CD14-positive monocyte (primary cell): ENCODE measurements at regions not wholly inside any gene's neighbourhood (a gene's known extent, or its start where the extent isn't known, plus 50 kb on each side); places are given as distances from the start of the nearest gene placed in this dataset.

Experiments used
- DNase-seq, 3 donors: peaks; one replicate each; pipeline ENCODE4 v3.0.0-alpha.2; 2011 to 2022
- H2AFZ ChIP-seq: 2 replicates; pipeline ENCODE4 v1.6.0; 2012; ENCODE audit warnings: mild to moderate bottlenecking, low read depth, low read length, inconsistent platforms; ENCODE audit not compliant: insufficient read depth, poor library complexity, severe bottlenecking
- H3K27ac ChIP-seq, 2 donors: 1 replicate in 1 of 2; 2 replicates in 1 of 2; pipeline ENCODE4 v1.5.1; 2012 to 2013; ENCODE audit warnings: low read length in 2 of 2, control low read depth in 1 of 2, inconsistent platforms in 1 of 2, low read depth in 1 of 2, mild to moderate bottlenecking in 1 of 2
- H3K27me3 ChIP-seq, 2 donors: one replicate each; pipeline versions ENCODE4 v1.6.0 to v1.6.1; 2011 to 2013; ENCODE audit warnings: low read length in 2 of 2; ENCODE audit not compliant: control insufficient read depth in 2 of 2, insufficient read depth in 2 of 2
- H3K36me3 ChIP-seq, 2 donors: replicated peaks in 1 of 2; 1 replicate in 1 of 2; 2 replicates in 1 of 2; pipeline versions ENCODE4 v1.5.1 to v1.6.1; 2012 to 2013; ENCODE audit warnings: low read length in 2 of 2, control low read depth in 1 of 2, inconsistent platforms in 1 of 2, mild to moderate bottlenecking in 1 of 2; ENCODE audit not compliant: insufficient read depth in 2 of 2, control insufficient read depth in 1 of 2
- H3K4me1 ChIP-seq, 2 donors: 1 replicate in 1 of 2; 2 replicates in 1 of 2; pipeline versions ENCODE4 v1.5.1 to v1.6.1; 2012 to 2013; ENCODE audit warnings: low read length in 2 of 2, control low read depth in 1 of 2, inconsistent platforms in 1 of 2, mild to moderate bottlenecking in 1 of 2, moderate library complexity in 1 of 2; ENCODE audit not compliant: insufficient read depth in 2 of 2, control insufficient read depth in 1 of 2
- H3K4me2 ChIP-seq: replicated peaks from 2 replicates; pipeline ENCODE3; 2012; ENCODE audit warnings: low read length, moderate library complexity, mild to moderate bottlenecking; ENCODE audit not compliant: poor library complexity, severe bottlenecking; ENCODE audit errors: extremely low read depth
- H3K4me3 ChIP-seq, 3 experiments: fragments of 200-600 bp in 1 of 3; sonication (generic) in 1 of 3; replicated peaks in 1 of 3; 1 replicate in 2 of 3; 2 replicates in 1 of 3; pipeline ENCODE4 v1.5.1; 2011 to 2013; ENCODE audit warnings: low read length in 3 of 3, mild to moderate bottlenecking in 3 of 3, control low read depth in 2 of 3, low read depth in 2 of 3, inconsistent platforms in 1 of 3, moderate library complexity in 1 of 3
- H3K79me2 ChIP-seq: 2 replicates; pipeline ENCODE4 v1.6.0; 2012; ENCODE audit warnings: mild to moderate bottlenecking, control low read depth, inconsistent platforms, low read length, moderate library complexity; ENCODE audit not compliant: insufficient read depth
- H3K9ac ChIP-seq: 2 replicates; pipeline ENCODE4 v1.6.0; 2017; ENCODE audit warnings: low read length, mild to moderate bottlenecking; ENCODE audit not compliant: insufficient read depth, poor library complexity, severe bottlenecking
- H3K9me3 ChIP-seq, 2 donors: replicated peaks in 1 of 2; 1 replicate in 1 of 2; 2 replicates in 1 of 2; pipeline versions ENCODE4 v1.5.1 to v1.6.1; 2012 to 2013; ENCODE audit warnings: low read length in 2 of 2, control low read depth in 1 of 2; ENCODE audit not compliant: control insufficient read depth in 1 of 2, insufficient read depth in 1 of 2
- H4K20me1 ChIP-seq: 2 replicates; pipeline ENCODE4 v1.6.0; 2012; ENCODE audit warnings: mild to moderate bottlenecking, low read length, control low read depth, moderate library complexity; ENCODE audit not compliant: insufficient read depth
- H3K27ac Mint-ChIP-seq, 7 donors: one replicate each; pipeline ENCODE4 v1.8.0; 2020; ENCODE audit warnings: mild to moderate bottlenecking in 7 of 7, mixed read lengths in 7 of 7, moderate library complexity in 6 of 7, inconsistent platforms in 2 of 7
- H3K27me3 Mint-ChIP-seq, 3 donors: one replicate each; pipeline ENCODE4 v1.8.0; 2021 to 2022; ENCODE audit warnings: low read depth in 3 of 3, mild to moderate bottlenecking in 3 of 3, mixed read lengths in 3 of 3, moderate library complexity in 3 of 3, inconsistent platforms in 1 of 3
- H3K36me3 Mint-ChIP-seq, 2 donors: one replicate each; pipeline ENCODE4 v1.8.0; 2020; ENCODE audit warnings: mixed read lengths in 2 of 2, inconsistent platforms in 1 of 2, mild to moderate bottlenecking in 1 of 2
- H3K4me1 Mint-ChIP-seq: one replicate; pipeline ENCODE4 v1.8.0; 2020; ENCODE audit warnings: mild to moderate bottlenecking, mixed read lengths
- H3K4me3 Mint-ChIP-seq, 2 donors: one replicate each; pipeline ENCODE4 v1.8.0; 2020; ENCODE audit warnings: mild to moderate bottlenecking in 2 of 2, mixed read lengths in 2 of 2, moderate library complexity in 1 of 2
- H3K9me3 Mint-ChIP-seq, 7 donors: one replicate each; pipeline ENCODE4 v1.8.0; 2020 to 2022; ENCODE audit warnings: mixed read lengths in 7 of 7, mild to moderate bottlenecking in 6 of 7, moderate library complexity in 6 of 7, inconsistent platforms in 2 of 7
- CTCF ChIP-seq: fragments of 200-600 bp; IDR thresholded peaks from one replicate; pipeline ENCODE4 v1.8.0; 2022; ENCODE audit warnings: antibody characterized with exemption, mild to moderate bottlenecking
- WGBS: methylation state at CpG from one replicate; pipeline ENCODE4 v1.1.5; 2013; ENCODE audit warnings: missing lambda C conversion rate; ENCODE audit not compliant: insufficient coverage; 5-methylcytosine and 5-hydroxymethylcytosine counted together
- intact Hi-C, 2 donors: fragments of 100-400 bp; cut with micrococcal nuclease; formaldehyde crosslinking; loops; one replicate each; pipeline versions ENCODE4 v1.15.0 to v1.15.1; 2023

- no peaks in the 10 kb centered on the region for H3K9me3 ChIP-seq
- H3K27ac ChIP-seq = no peak overlapping the region
- Mint-ChIP-seq H3K27me3 (peaks cover 0 to 2% (median 0%) of the 10 kb centered on the region in 3 donors), H3K27ac (no peak overlapping the region), H3K4me3 (no peak overlapping the region), H3K4me1 (peaks cover 12% of the 10 kb centered on the region), H3K9me3 (peaks cover 0 to 6% (median 3%) of the 10 kb centered on the region in 7 donors), H3K36me3 (peaks cover 0 to 6% of the 10 kb centered on the region in 2 donors)
- intact Hi-C loops = no loop called here
- no peak overlapping the region for H3K4me2 ChIP-seq
- no peaks in the 10 kb centered on the region for H3K36me3 ChIP-seq
- H3K9ac ChIP-seq = no peak overlapping the region
- H2AFZ ChIP-seq = no peak overlapping the region
- no peaks in the 10 kb centered on the region for H4K20me1 ChIP-seq
- peaks cover 9 to 10% of the 10 kb centered on the region in 2 donors for H3K4me1 ChIP-seq
- no peak for DNase-seq
- no peak overlapping the region for H3K4me3 ChIP-seq
- no peaks in the 10 kb centered on the region for H3K79me2 ChIP-seq
- no peaks in the 10 kb centered on the region for H3K27me3 ChIP-seq
- no peak for TF ChIP-seq CTCF
Observed at GRCh38 chr6:27765028-27765590, 147.1 kb downstream of the OR2B2 start.

GRCh38 chr6:27761391-27761790 is 150.8 kb downstream of the OR2B2 start:
- peak overlapping the region; percentile 43 for H3K4me2 ChIP-seq
- peak overlapping the region; percentile 37 to 74 for H3K4me3 Mint-ChIP-seq

More at GRCh38 chr6:27761391-27761790, 150.8 kb downstream of the OR2B2 start:
- peak in 1 of 3 donors; percentile 39 for DNase-seq
- intact Hi-C loops = no loop called here
- Histone ChIP-seq H3K27ac (no peak overlapping the region), H4K20me1 (no peaks in the 10 kb centered on the region), H3K9ac (no peak overlapping the region), H2AFZ (peak overlapping the region; percentile 63), H3K27me3 (no peaks in the 10 kb centered on the region), H3K9me3 (no peaks in the 10 kb centered on the region), H3K79me2 (no peaks in the 10 kb centered on the region), H3K36me3 (no peaks in the 10 kb centered on the region), H3K4me3 (no peak overlapping the region), H3K4me1 (peaks cover 25 to 27% of the 10 kb centered on the region in 2 donors)
- peaks cover 0 to 6% of the 10 kb centered on the region in 2 donors for H3K36me3 Mint-ChIP-seq
- H3K27ac Mint-ChIP-seq = peak overlapping the region in 3 of 7 donors; percentile 7 to 75 (median 49)
- WGBS = 24% methylated on average over 3 of the region's 7 CpGs
- peaks cover 0 to 2% (median 0%) of the 10 kb centered on the region in 3 donors for H3K27me3 Mint-ChIP-seq
- peaks cover 0 to 6% (median 3%) of the 10 kb centered on the region in 7 donors for H3K9me3 Mint-ChIP-seq
- no peak for TF ChIP-seq CTCF
- H3K4me1 Mint-ChIP-seq = peaks cover 32% of the 10 kb centered on the region
